Stomach smooth muscle (tissue), 2 donors: ENCODE measurements at regions not wholly inside any gene's neighbourhood (a gene's known extent, or its start where the extent isn't known, plus 50 kb on each side); places are given as distances from the start of the nearest gene placed in this dataset.

Source experiments
- H3K27ac ChIP-seq: one replicate; pipeline ENCODE4 v1.7.0; 2013; ENCODE audit warnings: mild to moderate bottlenecking, low read length, inconsistent platforms
- H3K27me3 ChIP-seq, 2 donors: one replicate each; pipeline ENCODE4 v1.7.0; 2013; ENCODE audit warnings: low read length in 2 of 2; ENCODE audit not compliant: insufficient read depth in 2 of 2, control insufficient read depth in 1 of 2
- H3K36me3 ChIP-seq, 2 donors: one replicate each; pipeline ENCODE4 v1.7.0; 2013; ENCODE audit warnings: low read length in 2 of 2; ENCODE audit not compliant: control insufficient read depth in 2 of 2, insufficient read depth in 2 of 2
- H3K4me1 ChIP-seq: one replicate; pipeline ENCODE4 v1.7.0; 2013; ENCODE audit warnings: low read length; ENCODE audit not compliant: control insufficient read depth, insufficient read depth
- H3K4me3 ChIP-seq, 2 donors: one replicate each; pipeline ENCODE4 v1.7.0; 2013; ENCODE audit warnings: low read length in 2 of 2
- H3K9ac ChIP-seq, 2 donors: one replicate each; pipeline ENCODE4 v1.7.0; 2013; ENCODE audit warnings: low read length in 2 of 2, mild to moderate bottlenecking in 1 of 2
- H3K9me3 ChIP-seq, 2 donors: one replicate each; pipeline ENCODE4 v1.7.0; 2013; ENCODE audit warnings: low read length in 2 of 2; ENCODE audit not compliant: control insufficient read depth in 2 of 2
- donor health status: healthy.
- donor health status: Pancreatic carcinoma.

- H3K4me3 ChIP-seq, result no peak overlapping the region
- H3K4me1 ChIP-seq, result no peaks in the 10 kb centered on the region
- H3K36me3 ChIP-seq, result no peaks in the 10 kb centered on the region
- no peak overlapping the region for H3K27ac ChIP-seq
- H3K27me3 ChIP-seq, result no peaks in the 10 kb centered on the region
- no peaks in the 10 kb centered on the region for H3K9me3 ChIP-seq
- H3K9ac ChIP-seq, result no peak overlapping the region
Observed at GRCh38 chr4:60359746-60360367, 840.3 kb upstream of the ADGRL3 start.

DNA sequence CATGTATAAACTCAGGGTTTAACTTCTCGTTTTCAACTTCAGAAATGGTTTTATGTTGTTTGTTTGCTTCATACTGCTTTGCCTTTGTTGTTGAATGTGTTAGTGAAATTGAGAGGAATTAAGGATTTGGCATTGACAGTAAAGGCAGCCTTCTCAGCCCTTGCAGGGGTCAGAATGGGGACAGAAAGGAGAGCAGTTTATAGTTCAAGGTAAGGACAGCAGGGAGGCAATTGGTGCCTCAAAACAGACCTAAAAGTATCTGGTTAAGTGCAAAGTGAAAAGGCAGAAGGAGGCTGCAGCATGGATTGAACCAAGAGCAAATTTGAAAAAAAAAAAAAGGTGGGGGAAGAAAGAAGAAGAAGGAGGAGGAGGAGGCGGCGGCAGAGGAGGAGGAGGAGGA lies 835.0 kb upstream of the ADGRL3 start:
- Histone ChIP-seq H3K27ac (no peak overlapping the region), H3K36me3 (no peaks in the 10 kb centered on the region), H3K27me3 (no peaks in the 10 kb centered on the region), H3K9me3 (no peaks in the 10 kb centered on the region), H3K4me3 (no peak overlapping the region), H3K9ac (no peak overlapping the region), H3K4me1 (no peaks in the 10 kb centered on the region)

DNA sequence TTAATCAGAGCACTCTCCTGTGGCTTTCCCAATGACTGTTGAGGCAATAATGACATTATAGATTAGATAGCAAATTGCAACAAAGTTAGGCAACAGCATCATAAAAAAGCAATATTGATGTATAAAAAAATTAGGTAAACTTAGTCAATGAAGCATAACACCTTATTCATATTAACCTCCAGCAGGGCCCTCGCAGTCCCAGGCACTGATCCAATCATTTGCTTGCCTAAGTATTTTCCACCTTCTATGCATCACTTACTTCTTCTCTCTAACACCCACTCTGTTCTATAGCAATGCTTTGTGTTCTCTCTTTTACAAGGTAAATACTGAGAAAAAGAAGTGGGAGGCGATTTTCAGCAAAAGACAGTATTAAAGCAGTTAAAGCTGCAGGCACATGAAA lies 833.5 kb upstream of the ADGRL3 start:
- no peaks in the 10 kb centered on the region for H3K36me3 ChIP-seq
- no peak overlapping the region for H3K4me3 ChIP-seq
- no peaks in the 10 kb centered on the region for H3K4me1 ChIP-seq
- H3K27ac ChIP-seq, result no peak overlapping the region
- H3K9ac ChIP-seq, result no peak overlapping the region
- H3K27me3 ChIP-seq, result no peaks in the 10 kb centered on the region
- no peaks in the 10 kb centered on the region for H3K9me3 ChIP-seq

DNA sequence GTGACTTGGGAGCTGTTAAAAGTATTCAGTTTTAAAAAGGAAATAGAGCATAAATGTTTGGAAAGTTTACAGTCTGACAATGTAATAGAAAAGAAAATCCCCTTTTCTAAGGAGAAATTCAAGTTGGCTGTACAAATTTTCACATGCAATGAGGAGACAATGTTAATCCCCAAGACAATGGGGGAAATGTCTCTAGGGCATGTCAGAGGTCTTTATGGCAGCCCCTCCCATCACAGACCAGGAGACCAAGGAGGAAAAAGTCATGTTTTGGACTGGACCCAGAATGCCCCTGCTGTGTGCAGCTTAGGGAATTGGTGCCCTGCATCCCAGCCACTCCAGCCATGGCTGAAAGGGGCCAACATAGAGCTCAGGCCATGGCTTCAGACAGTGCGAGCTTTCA lies 831.1 kb upstream of the ADGRL3 start:
- Histone ChIP-seq H3K4me3 (no peak overlapping the region), H3K9ac (no peak overlapping the region), H3K27me3 (no peaks in the 10 kb centered on the region), H3K36me3 (no peaks in the 10 kb centered on the region), H3K9me3 (no peaks in the 10 kb centered on the region), H3K27ac (no peak overlapping the region), H3K4me1 (no peaks in the 10 kb centered on the region)

- Histone ChIP-seq H3K9ac (no peak overlapping the region), H3K4me3 (no peak overlapping the region), H3K4me1 (no peaks in the 10 kb centered on the region), H3K9me3 (no peaks in the 10 kb centered on the region), H3K27ac (no peak overlapping the region), H3K27me3 (no peaks in the 10 kb centered on the region), H3K36me3 (no peaks in the 10 kb centered on the region)
Observed at GRCh38 chr4:60378010-60378409, 822.1 kb upstream of the ADGRL3 start.

GRCh38 chr4:60384516-60384915 lies 815.6 kb upstream of the ADGRL3 start:
- Histone ChIP-seq H3K36me3 (no peaks in the 10 kb centered on the region), H3K4me1 (no peaks in the 10 kb centered on the region), H3K27ac (no peak overlapping the region), H3K9me3 (no peaks in the 10 kb centered on the region), H3K9ac (no peak overlapping the region), H3K4me3 (no peak overlapping the region), H3K27me3 (no peaks in the 10 kb centered on the region)

GRCh38 chr4:60389633-60390032 lies 810.5 kb upstream of the ADGRL3 start:
- Histone ChIP-seq H3K27me3 (no peaks in the 10 kb centered on the region), H3K4me1 (no peaks in the 10 kb centered on the region), H3K36me3 (no peaks in the 10 kb centered on the region), H3K4me3 (no peak overlapping the region), H3K27ac (no peak overlapping the region), H3K9ac (no peak overlapping the region), H3K9me3 (no peaks in the 10 kb centered on the region)

DNA sequence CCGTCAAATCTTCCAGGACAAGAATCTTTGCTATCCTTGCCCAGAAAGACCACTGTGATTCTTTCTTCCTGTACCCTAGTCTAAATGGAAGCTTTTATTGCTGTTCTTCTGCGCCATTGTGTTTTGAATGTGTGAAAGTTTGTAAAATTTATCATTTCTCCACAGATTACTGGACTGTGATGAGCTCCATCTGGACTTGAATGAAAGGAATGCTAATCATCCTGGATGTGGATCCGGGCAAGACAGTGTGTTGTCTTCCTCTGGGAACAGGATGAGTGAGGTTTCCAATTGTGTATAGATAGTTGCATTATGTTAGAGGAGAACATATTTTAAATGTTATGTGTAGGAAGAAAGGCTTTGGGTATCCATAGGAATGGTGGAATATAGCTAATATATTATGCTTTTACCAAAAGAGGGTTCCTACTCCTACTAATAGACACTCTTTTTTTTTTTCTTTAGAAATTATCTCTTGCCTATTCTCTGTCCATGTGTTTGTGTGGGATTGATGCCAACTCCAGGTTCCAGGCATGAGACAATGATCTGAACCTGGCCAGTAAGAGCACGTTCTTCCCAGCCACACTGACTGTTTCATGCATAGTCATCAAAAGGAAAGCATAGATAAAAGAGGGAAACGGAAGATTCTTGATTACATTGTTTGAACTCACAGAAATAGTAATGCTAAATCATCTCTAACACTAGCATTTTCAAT lies 803.6 kb upstream of the ADGRL3 start:
- no peaks in the 10 kb centered on the region for H3K9me3 ChIP-seq
- no peak overlapping the region for H3K9ac ChIP-seq
- no peak overlapping the region for H3K27ac ChIP-seq
- no peaks in the 10 kb centered on the region for H3K4me1 ChIP-seq
- H3K36me3 ChIP-seq, result no peaks in the 10 kb centered on the region
- no peak overlapping the region for H3K4me3 ChIP-seq
- no peaks in the 10 kb centered on the region for H3K27me3 ChIP-seq

GRCh38 chr4:60400593-60400992 lies 799.5 kb upstream of the ADGRL3 start:
- Histone ChIP-seq H3K4me3 (no peak overlapping the region), H3K4me1 (no peaks in the 10 kb centered on the region), H3K27me3 (no peaks in the 10 kb centered on the region), H3K9me3 (no peaks in the 10 kb centered on the region), H3K27ac (no peak overlapping the region), H3K9ac (no peak overlapping the region), H3K36me3 (no peaks in the 10 kb centered on the region)

- H3K36me3 ChIP-seq, result no peaks in the 10 kb centered on the region
- no peak overlapping the region for H3K27ac ChIP-seq
- H3K9me3 ChIP-seq, result no peaks in the 10 kb centered on the region
- no peak overlapping the region for H3K9ac ChIP-seq
- no peaks in the 10 kb centered on the region for H3K27me3 ChIP-seq
- no peaks in the 10 kb centered on the region for H3K4me1 ChIP-seq
- no peak overlapping the region for H3K4me3 ChIP-seq
Observed at GRCh38 chr4:60404027-60404426, 796.1 kb upstream of the ADGRL3 start.

- Histone ChIP-seq H3K4me3 (no peak overlapping the region), H3K9ac (no peak overlapping the region), H3K27me3 (no peaks in the 10 kb centered on the region), H3K4me1 (no peaks in the 10 kb centered on the region), H3K9me3 (no peaks in the 10 kb centered on the region), H3K36me3 (no peaks in the 10 kb centered on the region), H3K27ac (no peak overlapping the region)
Observed at GRCh38 chr4:60422439-60422838, 777.7 kb upstream of the ADGRL3 start.
